Astrocyte of the spinal cord (primary cell): ENCODE measurements at regions not wholly inside any gene's neighbourhood (a gene's known extent, or its start where the extent isn't known, plus 50 kb on each side); places are given as distances from the start of the nearest gene placed in this dataset.

Source experiments
- DNase-seq: peaks from one replicate; pipeline ENCODE4 v3.0.0; 2011; ENCODE audit warnings: low read depth, low spot score
- H3K4me3 ChIP-seq: 2 replicates; pipeline ENCODE4 v1.5.1; 2011; ENCODE audit warnings: low read depth, mild to moderate bottlenecking, low read length, moderate library complexity
- in situ Hi-C: cut with HindIII; loops from 2 replicates; pipeline ENCODE4 v1.10.0; 2017; ENCODE audit warnings: low sequenced_read_pairs
- TF ChIP-seq, protein P1 (sequence below): IDR thresholded peaks from 2 replicates; pipeline ENCODE4 v1.5.1; 2012; ENCODE audit warnings: low read depth, mild to moderate bottlenecking, low read length, inconsistent platforms

GRCh38 chr6:108751851-108752732 lies 96.1 kb upstream of the ARMC2 start:
- no peak for DNase-seq
- TF ChIP-seq, protein P1, sequence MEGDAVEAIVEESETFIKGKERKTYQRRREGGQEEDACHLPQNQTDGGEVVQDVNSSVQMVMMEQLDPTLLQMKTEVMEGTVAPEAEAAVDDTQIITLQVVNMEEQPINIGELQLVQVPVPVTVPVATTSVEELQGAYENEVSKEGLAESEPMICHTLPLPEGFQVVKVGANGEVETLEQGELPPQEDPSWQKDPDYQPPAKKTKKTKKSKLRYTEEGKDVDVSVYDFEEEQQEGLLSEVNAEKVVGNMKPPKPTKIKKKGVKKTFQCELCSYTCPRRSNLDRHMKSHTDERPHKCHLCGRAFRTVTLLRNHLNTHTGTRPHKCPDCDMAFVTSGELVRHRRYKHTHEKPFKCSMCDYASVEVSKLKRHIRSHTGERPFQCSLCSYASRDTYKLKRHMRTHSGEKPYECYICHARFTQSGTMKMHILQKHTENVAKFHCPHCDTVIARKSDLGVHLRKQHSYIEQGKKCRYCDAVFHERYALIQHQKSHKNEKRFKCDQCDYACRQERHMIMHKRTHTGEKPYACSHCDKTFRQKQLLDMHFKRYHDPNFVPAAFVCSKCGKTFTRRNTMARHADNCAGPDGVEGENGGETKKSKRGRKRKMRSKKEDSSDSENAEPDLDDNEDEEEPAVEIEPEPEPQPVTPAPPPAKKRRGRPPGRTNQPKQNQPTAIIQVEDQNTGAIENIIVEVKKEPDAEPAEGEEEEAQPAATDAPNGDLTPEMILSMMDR, result no peak
- H3K4me3 ChIP-seq, result no peak overlapping the region
- in situ Hi-C loops, result no loop called here

- no peak overlapping the region for H3K4me3 ChIP-seq
- TF ChIP-seq, protein P1, result no peak
- DNase-seq, result no peak
- in situ Hi-C loops, result no loop called here
Observed at GRCh38 chr6:108752733-108753590, 95.3 kb upstream of the ARMC2 start.

- in situ Hi-C loops, result no loop called here
- TF ChIP-seq, protein P1, result no peak
- H3K4me3 ChIP-seq, result no peak overlapping the region
- DNase-seq, result no peak
Observed at GRCh38 chr6:108755257-108756240, 92.7 kb upstream of the ARMC2 start.

GRCh38 chr6:108757357-108757756 lies 90.9 kb upstream of the ARMC2 start:
- in situ Hi-C loops, result no loop called here
- no peak overlapping the region for H3K4me3 ChIP-seq
- TF ChIP-seq, protein P1, result no peak
- DNase-seq, result no peak

DNA sequence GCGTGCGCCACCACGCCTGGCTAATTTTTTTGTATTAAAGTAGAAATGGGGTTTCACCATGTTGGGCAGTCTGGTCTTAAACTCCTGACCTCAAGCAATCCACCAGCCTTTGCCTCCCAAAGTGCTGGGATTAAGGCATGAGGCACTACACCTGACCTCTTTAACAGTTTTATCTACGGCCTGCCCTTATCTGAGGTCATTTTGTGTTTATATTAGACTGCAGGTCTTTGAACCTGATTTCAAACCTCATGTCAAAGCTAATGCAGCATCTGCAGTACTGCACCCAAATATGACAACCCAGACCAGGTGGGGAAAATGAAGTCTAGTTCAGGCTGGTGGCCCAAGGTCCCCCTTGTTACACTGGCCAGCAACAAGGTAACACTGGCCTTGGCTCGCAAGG lies 89.3 kb upstream of the ARMC2 start:
- no peak overlapping the region for H3K4me3 ChIP-seq
- DNase-seq, result no peak
- TF ChIP-seq, protein P1, result no peak
- in situ Hi-C loops, result no loop called here
